NCI-H2107 treated with DMSO at 0.1 percent for 48 hours (cell line): ENCODE measurements at regions not wholly inside any gene's neighbourhood (a gene's known extent, or its start where the extent isn't known, plus 50 kb on each side); places are given as distances from the start of the nearest gene placed in this dataset.
"Not testable (repeated sequence)": the region's sequence is repeated elsewhere in the genome, so short reads cannot be mapped to it uniquely, and the experiment has no call there.

Experiments
- DNase-seq: peaks from one replicate; lab custom pipeline; 2025; ENCODE audit not compliant: unreplicated experiment; lab: John Stamatoyannopoulos, UW

DNA sequence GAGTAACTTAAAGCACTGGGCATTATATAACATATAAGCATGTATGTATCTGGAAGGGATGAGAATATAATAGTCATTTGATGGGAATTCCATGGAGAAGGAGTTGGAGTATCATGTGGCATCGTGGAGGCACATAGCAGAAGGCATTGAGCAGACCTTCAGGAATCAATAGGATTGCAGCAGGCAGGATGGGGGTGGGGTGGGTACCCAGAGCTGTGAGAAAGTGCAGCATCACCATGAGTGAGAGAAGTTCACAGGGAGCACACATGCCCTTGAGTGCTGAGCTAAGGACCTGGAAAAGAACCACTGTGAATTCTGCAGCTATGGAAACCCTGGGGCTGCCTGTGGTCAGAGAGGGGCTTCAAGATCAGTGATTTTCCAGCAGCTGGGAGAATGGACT, 57.3 kb downstream of the MED10 start:
- no peak for DNase-seq

- DNase-seq = no peak
These were observed 59.2 kb downstream of the MED10 start for GRCh38 chr5:6319116-6319515.

DNA sequence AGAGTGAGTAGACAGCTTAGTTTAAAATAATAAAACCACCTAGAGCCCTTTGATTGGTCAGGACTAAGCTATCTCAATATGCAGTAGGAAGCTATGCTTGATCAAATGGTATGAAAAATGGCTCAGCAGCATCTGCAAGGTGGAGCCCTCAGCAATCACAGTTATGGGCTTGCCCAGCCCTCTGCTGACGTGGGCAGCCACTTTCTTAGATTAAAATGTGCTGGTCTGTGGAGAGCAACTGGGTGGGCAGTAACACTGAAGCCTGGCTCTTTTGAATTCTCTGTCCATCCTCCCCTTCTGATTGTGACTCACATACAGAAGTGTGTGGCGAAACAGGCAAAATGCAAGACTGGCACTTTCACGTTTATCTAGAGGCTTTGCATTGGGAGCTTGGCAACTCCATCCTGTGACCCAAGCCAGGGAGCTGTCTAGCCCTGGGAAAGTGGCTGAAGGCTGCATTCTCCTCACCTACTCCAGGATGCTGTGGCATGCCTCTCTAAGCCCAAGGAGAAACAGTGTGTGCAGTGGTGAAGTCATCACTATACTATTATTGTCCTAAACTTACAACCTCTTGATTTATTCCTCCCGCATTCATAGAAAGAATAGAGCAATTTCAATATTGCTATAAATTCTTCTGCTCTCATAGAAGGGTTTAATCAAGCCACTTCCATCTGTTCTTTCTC, 61.1 kb downstream of the MED10 start:
- DNase-seq = no peak

DNA sequence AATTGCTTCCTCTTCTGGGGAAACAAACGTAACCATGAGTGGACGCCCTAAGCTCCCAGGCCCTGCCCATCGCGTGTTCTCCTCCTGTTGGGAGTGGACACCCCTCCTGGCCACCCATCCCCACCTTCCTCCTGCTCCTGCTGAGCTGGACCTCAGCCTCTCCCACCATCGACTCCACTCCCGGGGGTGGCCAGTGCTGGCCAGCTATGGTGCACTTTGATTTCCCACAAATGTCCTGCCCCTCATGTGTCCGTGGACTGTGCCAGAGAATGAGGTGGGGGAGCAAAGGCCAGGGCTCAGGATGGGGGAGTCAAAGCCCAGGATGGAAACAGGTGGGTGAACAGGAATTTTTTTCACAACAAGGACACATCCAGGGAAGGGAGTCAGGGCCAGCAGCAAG, 62.8 kb downstream of the MED10 start:
- DNase-seq = no peak

- DNase-seq = no peak
These were observed 66.5 kb downstream of the MED10 start for GRCh38 chr5:6311568-6312501.

DNA sequence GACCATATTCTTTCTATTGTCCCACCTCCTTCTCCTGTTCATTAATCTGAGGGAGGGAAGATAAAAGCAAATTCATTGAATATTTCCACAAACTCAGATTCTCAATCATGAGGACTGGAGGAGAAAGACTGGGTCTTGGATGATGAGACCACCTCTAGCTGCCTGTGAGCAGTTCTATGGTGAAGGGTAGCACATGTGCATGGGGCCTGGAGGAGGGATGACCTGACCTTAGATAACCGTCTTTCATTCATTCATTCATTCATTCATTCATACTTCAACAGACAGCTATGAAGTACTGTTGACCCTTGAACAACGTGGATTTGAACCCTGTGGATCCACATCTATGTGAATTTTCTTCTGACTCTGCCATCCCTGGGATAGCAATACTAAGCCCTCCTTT, 68.4 kb downstream of the MED10 start:
- no peak for DNase-seq

- DNase-seq = no peak
These were observed 69.7 kb downstream of the MED10 start for GRCh38 chr5:6308683-6309082.

DNA sequence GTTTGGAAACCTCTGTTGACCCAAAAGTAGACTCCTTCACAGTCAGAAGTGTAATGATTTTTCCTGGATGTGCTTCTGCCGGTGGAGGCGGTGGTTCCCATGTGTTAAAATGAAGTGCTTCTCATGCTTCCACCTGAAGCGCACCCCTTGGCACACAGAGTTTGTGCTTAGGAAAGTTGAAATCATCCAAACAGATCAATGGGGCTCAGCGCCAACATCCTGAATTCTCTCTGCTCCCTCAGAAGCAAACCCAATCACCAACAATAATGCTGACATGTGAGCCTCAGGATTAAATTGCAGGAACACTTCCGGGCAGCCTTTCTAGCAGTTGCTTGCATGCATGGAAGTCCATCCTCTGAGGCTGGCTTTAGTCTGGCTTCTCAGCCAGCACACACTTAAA, 71.0 kb downstream of the MED10 start:
- DNase-seq = peak; percentile 92

GRCh38 chr5:6305853-6306252, 72.5 kb downstream of the MED10 start:
- DNase-seq = no peak

- no peak for DNase-seq
These were observed 75.7 kb downstream of the MED10 start for GRCh38 chr5:6302684-6303083.

DNA sequence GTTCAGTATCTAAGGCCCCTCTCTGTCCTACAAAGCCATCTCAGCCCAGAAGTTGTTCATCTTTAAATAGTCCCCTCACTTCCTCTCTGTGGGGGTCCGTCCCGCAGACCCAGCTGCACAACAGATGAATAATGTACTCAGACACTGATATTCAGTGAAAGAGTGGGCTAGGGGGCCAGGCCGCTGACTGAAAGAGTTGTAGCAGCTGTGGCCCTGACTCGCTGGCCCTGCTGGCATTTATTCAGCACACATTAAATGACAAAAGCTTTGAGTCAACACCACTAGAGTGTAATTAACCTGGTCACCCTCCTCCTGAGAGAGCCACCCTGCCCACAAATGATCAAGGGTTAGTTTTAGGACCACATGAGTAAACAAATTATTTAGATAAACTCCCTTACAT, 76.3 kb downstream of the MED10 start:
- DNase-seq = no peak

DNA sequence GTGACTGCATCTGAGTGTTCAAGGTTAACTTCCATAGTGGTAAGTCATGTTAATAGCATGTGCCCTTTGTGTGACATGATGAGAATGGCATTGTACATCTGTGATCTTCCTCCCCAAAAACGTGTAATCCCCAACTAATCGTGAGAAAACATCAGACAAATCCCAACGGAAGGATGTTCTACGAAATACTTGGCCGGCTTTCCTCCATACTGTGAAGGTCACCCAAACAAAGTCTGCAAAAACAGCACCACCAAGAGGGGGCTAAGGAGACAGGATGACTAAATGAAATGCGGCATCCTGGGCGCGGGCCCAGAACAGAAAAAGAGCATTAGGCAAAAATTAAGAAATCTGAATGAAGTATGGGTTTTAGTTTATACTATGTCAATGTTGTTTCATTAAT, 81.8 kb downstream of the MED10 start:
- no peak for DNase-seq

DNA sequence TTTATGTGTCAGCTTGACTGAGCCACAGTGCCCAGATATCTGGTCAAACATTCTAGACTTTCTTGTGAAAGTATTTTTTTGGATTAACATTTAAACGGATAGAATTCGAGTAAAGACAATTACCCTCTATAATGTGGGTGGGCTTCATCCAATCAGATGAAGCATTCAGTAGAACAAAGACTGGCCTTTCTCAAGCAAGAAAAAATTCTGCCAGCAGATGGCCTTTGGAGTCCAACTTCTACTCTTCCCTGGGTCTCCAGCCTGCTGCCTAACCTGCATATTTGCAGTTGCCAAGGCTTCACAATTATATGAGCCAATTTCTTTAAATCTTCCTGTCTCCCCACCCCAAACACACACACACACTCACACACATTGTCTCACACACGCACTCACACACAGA, 86.4 kb downstream of the MED10 start:
- peak; percentile 64 for DNase-seq

GRCh38 chr5:6289239-6289638, 89.1 kb downstream of the MED10 start:
- no peak for DNase-seq

DNA sequence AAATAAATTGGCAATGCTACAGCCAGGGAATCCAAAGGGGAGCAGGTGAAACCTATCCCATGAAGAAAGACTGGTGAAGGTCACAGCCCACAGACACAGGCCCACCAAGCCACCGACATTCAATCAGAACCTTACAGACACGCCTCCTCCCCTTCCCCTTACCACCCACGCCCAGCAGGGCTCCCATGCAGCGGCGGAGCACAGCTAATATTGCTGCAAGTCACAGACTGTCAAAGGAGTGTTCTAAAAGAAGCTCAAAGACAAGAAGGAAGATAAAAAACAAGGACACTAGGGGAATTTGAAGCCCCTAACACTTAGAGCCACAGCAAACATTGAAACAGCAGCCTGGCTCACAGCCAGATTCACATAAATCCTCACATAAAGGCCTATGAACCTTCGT, 91.2 kb downstream of the MED10 start:
- no peak for DNase-seq

DNA sequence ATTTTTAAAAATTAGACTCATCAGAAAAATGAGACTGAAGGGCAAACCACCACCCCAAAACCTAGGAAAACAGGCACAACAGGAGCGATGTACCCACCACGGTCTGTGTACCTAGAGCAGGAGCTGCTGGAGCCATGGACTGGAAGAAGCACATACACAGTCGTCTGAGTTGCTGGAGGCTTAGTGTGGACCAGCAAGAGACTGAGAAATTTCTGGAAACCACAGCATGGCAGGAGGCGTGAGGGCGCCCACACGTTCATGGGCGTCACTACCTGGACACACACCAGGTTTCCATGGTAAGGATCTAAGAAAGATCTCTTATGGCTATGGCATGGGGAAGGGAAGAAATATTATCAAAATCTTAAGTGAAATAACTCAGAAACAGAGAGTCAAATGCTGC, 91.9 kb downstream of the MED10 start:
- DNase-seq = no peak

- not testable (repeated sequence) for DNase-seq
These were observed 93.9 kb downstream of the MED10 start for GRCh38 chr5:6284491-6284890.

DNA sequence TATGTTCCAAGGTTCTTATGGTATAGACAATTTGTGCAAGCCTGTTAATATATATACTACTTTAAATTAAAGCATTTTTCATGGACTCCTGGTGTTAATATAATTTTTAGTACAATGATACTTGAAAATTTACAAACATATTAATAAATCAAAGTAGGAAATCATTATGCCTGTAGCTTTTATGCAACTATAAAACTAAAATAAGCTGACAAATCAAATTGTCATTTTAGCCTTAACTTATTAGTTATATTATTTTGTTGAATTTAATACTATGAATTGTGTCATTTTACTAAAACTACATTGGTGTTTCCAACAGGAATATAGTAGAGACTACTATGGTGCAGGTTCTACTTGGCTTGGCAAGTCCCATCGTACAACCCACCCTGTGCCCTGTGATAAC, 96.0 kb downstream of the MED10 start:
- DNase-seq = no peak

DNA sequence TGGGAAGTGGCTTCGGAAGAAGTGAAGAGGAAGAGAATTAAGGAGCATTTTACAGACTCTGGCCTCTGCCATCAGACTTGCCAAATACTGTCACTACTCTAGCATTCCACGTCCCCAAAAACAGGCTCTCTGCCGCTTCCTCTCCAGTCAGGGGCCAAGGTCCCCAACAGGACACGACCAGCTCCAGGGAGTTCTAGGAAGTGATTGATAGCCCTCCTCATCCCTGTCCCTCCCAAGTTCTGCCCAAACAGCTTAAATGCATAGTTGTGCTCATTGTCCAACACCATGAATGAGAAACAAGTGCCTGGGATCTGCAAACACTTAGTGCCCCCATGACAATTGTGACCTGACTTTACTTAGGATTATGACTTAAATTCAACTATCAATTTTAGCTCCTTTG, 96.5 kb downstream of the MED10 start:
- DNase-seq = no peak

- no peak for DNase-seq
These were observed 97.8 kb downstream of the MED10 start for GRCh38 chr5:6280425-6281100.

- DNase-seq = no peak
These were observed 98.7 kb downstream of the MED10 start for GRCh38 chr5:6279607-6280006.
